ENCODE measurements at regions not wholly inside any gene's neighbourhood (a gene's known extent, or its start where the extent isn't known, plus 50 kb on each side); places are given as distances from the start of the nearest gene placed in this dataset.
"Not testable (repeated sequence)": the region's sequence is repeated elsewhere in the genome, so short reads cannot be mapped to it uniquely, and the experiment has no call there.

DNA sequence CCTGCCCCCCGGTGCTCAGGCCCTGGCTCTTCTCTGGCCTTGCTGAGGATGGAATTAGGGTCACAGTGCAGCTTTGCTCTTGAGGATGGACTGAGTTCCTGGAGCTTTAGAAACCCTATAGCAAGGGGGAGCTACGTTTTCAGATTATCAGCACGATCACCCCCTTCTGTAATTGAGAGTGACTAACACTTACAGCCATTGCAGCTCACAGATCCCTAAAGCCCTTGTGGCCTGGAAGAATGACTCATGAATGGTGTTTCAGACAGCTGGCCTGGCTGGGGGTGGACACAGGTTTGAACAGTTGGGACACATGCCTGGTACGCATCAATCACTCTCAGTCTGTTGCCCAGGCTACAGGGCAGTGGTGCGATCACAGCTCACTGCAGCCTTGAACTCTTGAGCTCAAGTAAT, 79.7 kb upstream of the IGFBP5 start:
- no peak for DNase-seq (ENCODE audit: low spot score)

DNA sequence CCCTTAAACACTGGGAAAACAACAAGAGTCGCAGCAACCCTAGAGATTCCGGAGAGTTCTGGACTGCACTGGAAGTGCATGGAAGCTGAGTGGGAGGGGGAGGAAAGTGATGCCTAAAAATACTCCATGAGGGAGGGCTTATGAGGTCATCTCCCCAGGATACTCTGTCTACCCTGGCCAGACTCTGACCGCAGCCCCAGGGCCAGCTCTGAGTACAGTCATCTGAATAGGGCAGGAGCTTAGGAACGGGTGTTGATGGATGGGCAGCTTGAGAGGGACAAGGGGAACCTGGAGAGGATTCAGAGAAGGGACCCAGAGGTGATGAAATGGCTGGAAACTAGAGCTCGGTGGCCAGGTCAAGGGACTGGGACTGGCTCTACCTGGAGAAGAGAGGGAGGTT, 79.3 kb upstream of the IGFBP5 start:
- no peak for DNase-seq (ENCODE audit: low spot score)

DNA sequence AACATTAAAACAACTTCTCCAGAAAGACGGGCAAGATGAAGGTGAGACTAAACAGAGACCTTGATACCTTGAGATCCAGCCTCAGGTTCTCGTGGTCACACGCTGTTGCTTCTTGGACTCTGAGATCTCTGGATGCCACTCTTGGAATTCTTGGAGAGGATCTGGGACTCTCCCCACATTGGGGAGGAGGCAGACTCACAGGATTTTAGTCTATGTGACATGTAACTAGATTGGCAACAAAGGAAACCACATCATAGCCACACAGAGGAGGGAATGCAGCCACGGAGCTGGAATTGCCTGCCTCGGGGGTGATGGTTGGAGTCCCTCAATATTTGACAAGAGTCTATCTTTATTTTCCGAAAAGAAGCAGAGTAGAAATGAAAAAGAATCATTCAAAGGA, 78.8 kb upstream of the IGFBP5 start:
- no peak for DNase-seq (ENCODE audit: low spot score)

- DNase-seq (ENCODE audit: low spot score) = no peak
Observed at GRCh38 chr2:216773072-216773471, 77.7 kb upstream of the IGFBP5 start.

DNA sequence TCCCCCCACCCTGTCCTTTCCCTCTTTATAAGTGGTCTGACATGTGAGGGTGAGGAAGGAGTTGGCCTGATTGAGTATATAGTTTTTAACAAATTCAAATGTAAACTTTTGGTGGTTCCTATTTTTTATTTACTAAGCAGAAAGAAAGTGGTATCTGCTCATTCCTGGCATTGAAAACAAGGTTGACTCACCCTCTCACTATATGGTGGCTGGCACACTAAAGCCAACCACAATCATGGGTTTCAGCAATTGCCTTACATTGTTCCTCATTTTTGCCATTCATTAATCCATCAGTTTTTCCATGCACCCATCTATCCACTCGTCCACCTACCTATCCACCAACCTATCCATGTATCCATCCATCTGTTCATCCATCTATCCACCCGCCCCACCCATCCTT, 75.4 kb upstream of the IGFBP5 start:
- DNase-seq (ENCODE audit: low spot score) = no peak

DNA sequence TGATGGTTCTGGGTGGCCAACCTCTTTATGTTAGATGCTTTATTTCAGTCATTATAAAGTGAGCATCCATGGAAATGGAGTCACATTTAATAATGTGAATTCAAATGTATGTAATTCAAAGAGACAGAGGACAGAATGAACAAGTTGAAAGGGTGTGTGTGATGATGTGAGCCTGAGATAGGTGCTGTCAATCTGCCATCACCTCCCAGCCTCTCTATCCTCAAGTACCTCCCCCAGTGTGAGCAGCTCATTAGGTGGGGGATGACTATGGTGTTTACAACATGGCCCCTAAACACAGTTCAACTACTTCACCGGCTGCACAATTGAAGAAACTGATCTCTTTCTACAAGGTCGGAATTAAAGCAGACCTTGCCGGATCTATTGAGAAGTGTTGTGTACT, 74.7 kb upstream of the IGFBP5 start:
- DNase-seq (ENCODE audit: low spot score) = no peak

GRCh38 chr2:216769626-216770025, 74.3 kb upstream of the IGFBP5 start:
- DNase-seq (ENCODE audit: low spot score) = no peak

DNA sequence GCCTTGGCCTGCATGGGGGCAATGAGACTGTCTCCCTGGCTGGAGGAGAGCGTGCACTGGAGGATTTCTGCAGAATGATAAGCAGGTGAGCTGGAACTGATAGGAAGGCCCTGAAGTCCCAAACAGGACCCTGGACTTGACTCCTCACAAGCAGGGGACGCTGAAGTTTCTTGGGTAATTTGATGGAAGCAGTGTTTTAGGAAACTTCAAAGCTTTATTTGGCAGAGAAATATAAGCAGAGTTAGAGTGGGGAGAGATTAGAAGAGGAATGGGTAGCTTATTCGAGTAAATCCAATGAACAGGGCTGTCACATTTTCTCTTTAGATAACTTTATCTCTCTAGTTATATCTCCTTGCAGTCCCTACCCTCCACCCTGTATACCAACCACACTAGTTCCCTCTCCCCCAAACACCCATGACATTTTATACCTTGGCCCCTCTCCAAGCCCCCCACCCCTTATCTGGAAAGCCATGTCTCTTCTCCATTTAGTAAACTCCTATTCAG, 73.6 kb upstream of the IGFBP5 start:
- no peak for DNase-seq (ENCODE audit: low spot score)

- no peak for DNase-seq (ENCODE audit: low spot score)
Observed at GRCh38 chr2:216765761-216766262, 70.5 kb upstream of the IGFBP5 start.

DNA sequence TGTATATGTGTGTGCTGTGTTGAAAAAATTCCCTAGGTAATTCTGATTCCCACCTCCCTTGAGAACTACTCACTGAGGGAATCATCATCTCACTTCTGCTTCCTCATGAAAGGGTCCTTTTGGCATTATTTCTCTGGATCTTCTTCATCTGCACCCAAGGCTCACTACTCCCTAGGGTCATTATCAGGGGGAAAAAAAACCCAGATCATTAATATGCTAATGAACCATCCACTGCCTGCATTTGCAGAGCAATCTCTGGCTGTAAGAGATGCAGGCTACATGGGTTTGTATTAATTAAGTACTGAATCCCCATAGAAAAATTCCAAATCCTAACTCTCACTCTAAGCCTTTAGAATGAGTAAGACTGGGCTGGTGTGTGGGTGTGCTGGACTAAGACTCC, 68.0 kb upstream of the IGFBP5 start:
- no peak for DNase-seq (ENCODE audit: low spot score)

GRCh38 chr2:216761809-216762208, 66.5 kb upstream of the IGFBP5 start:
- DNase-seq (ENCODE audit: low spot score) = no peak

- DNase-seq (ENCODE audit: low spot score) = no peak
Observed at GRCh38 chr2:216761133-216761532, 65.8 kb upstream of the IGFBP5 start.

- no peak for DNase-seq (ENCODE audit: low spot score)
Observed at GRCh38 chr2:216758256-216759155, 63.2 kb upstream of the IGFBP5 start.

DNA sequence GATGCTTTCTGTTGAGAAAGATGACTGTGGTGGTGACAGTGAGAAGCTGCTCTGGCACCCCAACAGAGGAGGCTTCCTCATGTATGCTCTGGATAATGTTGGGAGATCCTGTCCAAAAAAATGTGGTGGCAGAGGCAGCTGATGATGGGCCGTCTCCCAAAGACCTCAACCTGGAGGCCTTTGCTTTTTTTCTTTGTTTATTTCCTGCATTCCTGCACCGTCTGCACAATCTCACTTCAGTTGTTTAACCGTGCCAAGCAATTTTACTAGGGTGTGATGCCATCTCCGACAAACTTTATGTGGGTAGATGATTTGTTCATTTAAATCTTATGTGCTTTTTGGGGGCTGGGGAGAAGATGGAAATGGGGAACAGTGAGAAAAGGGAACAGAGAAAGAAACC, 62.2 kb upstream of the IGFBP5 start:
- no peak for DNase-seq (ENCODE audit: low spot score)

GRCh38 chr2:216756435-216756834, 61.1 kb upstream of the IGFBP5 start:
- no peak for DNase-seq (ENCODE audit: low spot score)

- DNase-seq (ENCODE audit: low spot score) = no peak
Observed at GRCh38 chr2:216754812-216755211, 59.5 kb upstream of the IGFBP5 start.

- no peak for DNase-seq (ENCODE audit: low spot score)
Observed at GRCh38 chr2:216754336-216754735, 59.0 kb upstream of the IGFBP5 start.

- no peak for DNase-seq (ENCODE audit: low spot score)
Observed at GRCh38 chr2:216752855-216753505, 57.6 kb upstream of the IGFBP5 start.

- DNase-seq (ENCODE audit: low spot score) = not testable (repeated sequence)
Observed at GRCh38 chr2:216750750-216751149, 55.4 kb upstream of the IGFBP5 start.

- not testable (repeated sequence) for DNase-seq (ENCODE audit: low spot score)
Observed at GRCh38 chr2:216746268-216746667, 50.9 kb upstream of the IGFBP5 start.

GRCh38 chr2:216745453-216745852, 50.1 kb upstream of the IGFBP5 start:
- DNase-seq (ENCODE audit: low spot score) = no peak
